ENCODE measurements at regions not wholly inside any gene's neighbourhood (a gene's known extent, or its start where the extent isn't known, plus 50 kb on each side); places are given as distances from the start of the nearest gene placed in this dataset.

GRCh38 chr6:141451511-141452353 is 681.0 kb upstream of the GJE1 start:
- H3K4me3 Mint-ChIP-seq, result no peak overlapping the region

DNA sequence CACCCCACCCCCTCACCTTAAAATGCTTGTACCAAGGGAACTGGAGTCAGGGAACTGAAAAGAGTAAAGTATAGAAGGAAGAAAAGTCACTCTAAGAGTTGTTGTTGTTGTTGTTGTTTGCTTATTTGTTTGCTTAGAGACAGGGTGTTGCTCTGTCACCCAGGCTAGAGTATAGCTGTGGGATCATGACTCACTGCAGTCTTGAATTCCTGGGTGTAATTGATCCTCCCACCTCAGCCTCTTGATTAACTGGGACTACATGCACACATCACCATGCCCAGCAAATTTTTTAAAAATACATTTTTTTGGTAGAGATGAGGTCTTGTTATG is 681.6 kb upstream of the GJE1 start:
- Mint-ChIP-seq H3K27ac (no peak overlapping the region), H3K4me3 (no peak overlapping the region), H3K27me3 (ENCODE audit: low read depth) (no peaks in the 10 kb centered on the region), H3K9me3 (no peaks in the 10 kb centered on the region), H3K4me1 (no peaks in the 10 kb centered on the region), H3K36me3 (ENCODE audit: low read depth) (no peaks in the 10 kb centered on the region)
- TF ChIP-seq, protein P1, sequence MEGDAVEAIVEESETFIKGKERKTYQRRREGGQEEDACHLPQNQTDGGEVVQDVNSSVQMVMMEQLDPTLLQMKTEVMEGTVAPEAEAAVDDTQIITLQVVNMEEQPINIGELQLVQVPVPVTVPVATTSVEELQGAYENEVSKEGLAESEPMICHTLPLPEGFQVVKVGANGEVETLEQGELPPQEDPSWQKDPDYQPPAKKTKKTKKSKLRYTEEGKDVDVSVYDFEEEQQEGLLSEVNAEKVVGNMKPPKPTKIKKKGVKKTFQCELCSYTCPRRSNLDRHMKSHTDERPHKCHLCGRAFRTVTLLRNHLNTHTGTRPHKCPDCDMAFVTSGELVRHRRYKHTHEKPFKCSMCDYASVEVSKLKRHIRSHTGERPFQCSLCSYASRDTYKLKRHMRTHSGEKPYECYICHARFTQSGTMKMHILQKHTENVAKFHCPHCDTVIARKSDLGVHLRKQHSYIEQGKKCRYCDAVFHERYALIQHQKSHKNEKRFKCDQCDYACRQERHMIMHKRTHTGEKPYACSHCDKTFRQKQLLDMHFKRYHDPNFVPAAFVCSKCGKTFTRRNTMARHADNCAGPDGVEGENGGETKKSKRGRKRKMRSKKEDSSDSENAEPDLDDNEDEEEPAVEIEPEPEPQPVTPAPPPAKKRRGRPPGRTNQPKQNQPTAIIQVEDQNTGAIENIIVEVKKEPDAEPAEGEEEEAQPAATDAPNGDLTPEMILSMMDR (IDR thresholded peaks at IDR 0.05; ENCODE audit: unreplicated experiment in 3 of 3), result no peak

More at GRCh38 chr6:141451511-141452353, 681.0 kb upstream of the GJE1 start:
- Mint-ChIP-seq H3K36me3 (ENCODE audit: low read depth) (no peaks in the 10 kb centered on the region), H3K9me3 (no peaks in the 10 kb centered on the region), H3K27me3 (ENCODE audit: low read depth) (no peaks in the 10 kb centered on the region), H3K27ac (no peak overlapping the region), H3K4me1 (no peaks in the 10 kb centered on the region)
- TF ChIP-seq, protein P1 (IDR thresholded peaks at IDR 0.05; ENCODE audit: unreplicated experiment in 3 of 3), result no peak

DNA sequence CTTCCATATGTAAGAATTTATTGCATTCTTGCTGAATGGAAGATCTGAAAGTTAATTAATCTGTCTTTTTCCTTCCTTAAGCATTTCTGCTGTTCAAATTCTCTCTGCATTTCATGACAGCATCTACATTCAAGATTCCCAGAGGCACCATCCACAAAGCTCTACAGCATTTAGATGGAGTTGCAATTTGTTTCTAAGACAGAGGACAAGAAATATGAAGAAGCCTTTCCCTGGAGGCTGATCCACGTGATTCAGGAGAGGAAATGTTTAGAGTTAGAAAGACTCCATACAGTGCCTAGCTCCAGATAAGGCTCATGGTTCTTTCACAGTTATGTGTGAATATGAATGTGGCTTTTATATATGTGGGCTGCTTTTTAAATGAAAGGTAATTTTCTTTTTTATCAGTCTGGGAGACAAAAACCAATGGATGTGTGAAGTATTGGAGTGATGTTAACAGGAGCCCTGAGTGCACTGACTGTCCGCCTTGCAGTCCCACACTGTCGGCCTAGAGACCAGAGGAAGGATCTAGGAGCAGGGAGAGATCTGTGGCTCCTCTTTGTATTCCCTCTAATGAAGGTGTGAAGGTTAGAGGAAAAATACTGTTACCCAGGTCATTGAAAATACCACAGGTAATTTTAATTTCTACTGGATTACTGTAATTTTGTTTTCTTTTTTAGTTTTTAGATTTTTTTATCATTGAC is 686.6 kb upstream of the GJE1 start:
- Mint-ChIP-seq H3K4me1 (no peaks in the 10 kb centered on the region), H3K36me3 (ENCODE audit: low read depth) (no peaks in the 10 kb centered on the region), H3K4me3 (no peak overlapping the region), H3K27ac (no peak overlapping the region), H3K9me3 (no peaks in the 10 kb centered on the region), H3K27me3 (ENCODE audit: low read depth) (no peaks in the 10 kb centered on the region)
- TF ChIP-seq, protein P1 (IDR thresholded peaks at IDR 0.05; ENCODE audit: unreplicated experiment in 3 of 3), result no peak

- Mint-ChIP-seq H3K9me3 (peaks cover 3% of the 10 kb centered on the region), H3K4me3 (no peak overlapping the region), H3K27ac (no peak overlapping the region), H3K27me3 (ENCODE audit: low read depth) (no peaks in the 10 kb centered on the region), H3K36me3 (ENCODE audit: low read depth) (no peaks in the 10 kb centered on the region), H3K4me1 (no peaks in the 10 kb centered on the region)
- TF ChIP-seq, protein P1 (IDR thresholded peaks at IDR 0.05; ENCODE audit: unreplicated experiment in 3 of 3), result no peak
Observed at GRCh38 chr6:141443668-141444289, 688.9 kb upstream of the GJE1 start.

GRCh38 chr6:141443032-141443431 is 689.7 kb upstream of the GJE1 start:
- H3K27me3 Mint-ChIP-seq (ENCODE audit: low read depth), result no peaks in the 10 kb centered on the region
- no peaks in the 10 kb centered on the region for H3K36me3 Mint-ChIP-seq (ENCODE audit: low read depth)
- H3K4me3 Mint-ChIP-seq, result no peak overlapping the region
- TF ChIP-seq, protein P1 (IDR thresholded peaks at IDR 0.05; ENCODE audit: unreplicated experiment in 3 of 3), result no peak
- no peaks in the 10 kb centered on the region for H3K4me1 Mint-ChIP-seq
- no peak overlapping the region for H3K27ac Mint-ChIP-seq
- peaks cover 3% of the 10 kb centered on the region for H3K9me3 Mint-ChIP-seq

Measured in nephron (organoid).